Smooth muscle cell (in vitro differentiated cells): ENCODE measurements at regions not wholly inside any gene's neighbourhood (a gene's known extent, or its start where the extent isn't known, plus 50 kb on each side); places are given as distances from the start of the nearest gene placed in this dataset.

Experiments used
- DNase-seq: peaks from one replicate; lab custom pipeline; 2025; ENCODE audit not compliant: unreplicated experiment; lab: John Stamatoyannopoulos, UW
- H2AFZ ChIP-seq: fragments of 200-600 bp; sonication (generic); 2 replicates; pipeline ENCODE4 v1.6.0; 2016; ENCODE audit warnings: antibody characterized with exemption, low read depth, mild to moderate bottlenecking
- H3F3A ChIP-seq: fragments of 200-600 bp; sonication (generic); 2 replicates; pipeline ENCODE4 v1.6.0; 2017; ENCODE audit warnings: antibody characterized with exemption, low read depth
- H3K27ac ChIP-seq: fragments of 200-600 bp; sonication (generic); 2 replicates; pipeline ENCODE4 v1.5.1; 2016; ENCODE audit warnings: low read depth, mild to moderate bottlenecking
- H3K27me3 ChIP-seq: fragments of 200-600 bp; sonication (generic); 2 replicates; pipeline ENCODE4 v1.6.1; 2016; ENCODE audit warnings: low read depth, mild to moderate bottlenecking
- H3K36me3 ChIP-seq: fragments of 200-600 bp; sonication (generic); 2 replicates; pipeline ENCODE4 v1.5.1; 2016; ENCODE audit warnings: low read depth
- H3K4me1 ChIP-seq: fragments of 200-600 bp; sonication (generic); 2 replicates; pipeline ENCODE4 v1.5.1; 2016; ENCODE audit warnings: low read depth
- H3K4me2 ChIP-seq: fragments of 200-600 bp; sonication (generic); 2 replicates; pipeline ENCODE4 v1.6.0; 2016; ENCODE audit warnings: mild to moderate bottlenecking
- H3K4me3 ChIP-seq: fragments of 200-600 bp; sonication (generic); 2 replicates; pipeline ENCODE4 v1.5.1; 2016; ENCODE audit warnings: mild to moderate bottlenecking
- H3K79me2 ChIP-seq: fragments of 200-600 bp; sonication (generic); 2 replicates; pipeline ENCODE4 v1.6.0; 2016; ENCODE audit warnings: low read depth, mild to moderate bottlenecking
- H3K9ac ChIP-seq: fragments of 200-600 bp; sonication (generic); 2 replicates; pipeline ENCODE4 v1.6.0; 2016; ENCODE audit warnings: low read depth
- H3K9me3 ChIP-seq: fragments of 200-600 bp; sonication (generic); replicated peaks from 2 replicates; pipeline ENCODE4 v1.5.1; 2016; ENCODE audit warnings: low read depth
- H4K20me1 ChIP-seq: fragments of 200-600 bp; sonication (generic); 2 replicates; pipeline ENCODE4 v1.6.0; 2016; ENCODE audit warnings: low read depth
- WGBS: methylation state at CpG from one replicate; pipeline ENCODE4 v1.1.7; 2016; ENCODE audit warnings: low lambda C conversion rate; 5-methylcytosine and 5-hydroxymethylcytosine counted together
- TF ChIP-seq, protein P1 (sequence below): fragments of 200-600 bp; sonication (generic); IDR thresholded peaks from 2 replicates; pipeline ENCODE4 v1.5.1; 2017; ENCODE audit warnings: borderline replicate concordance, mild to moderate bottlenecking, antibody characterized with exemption; ENCODE audit not compliant: insufficient read depth, poor library complexity, severe bottlenecking

DNA sequence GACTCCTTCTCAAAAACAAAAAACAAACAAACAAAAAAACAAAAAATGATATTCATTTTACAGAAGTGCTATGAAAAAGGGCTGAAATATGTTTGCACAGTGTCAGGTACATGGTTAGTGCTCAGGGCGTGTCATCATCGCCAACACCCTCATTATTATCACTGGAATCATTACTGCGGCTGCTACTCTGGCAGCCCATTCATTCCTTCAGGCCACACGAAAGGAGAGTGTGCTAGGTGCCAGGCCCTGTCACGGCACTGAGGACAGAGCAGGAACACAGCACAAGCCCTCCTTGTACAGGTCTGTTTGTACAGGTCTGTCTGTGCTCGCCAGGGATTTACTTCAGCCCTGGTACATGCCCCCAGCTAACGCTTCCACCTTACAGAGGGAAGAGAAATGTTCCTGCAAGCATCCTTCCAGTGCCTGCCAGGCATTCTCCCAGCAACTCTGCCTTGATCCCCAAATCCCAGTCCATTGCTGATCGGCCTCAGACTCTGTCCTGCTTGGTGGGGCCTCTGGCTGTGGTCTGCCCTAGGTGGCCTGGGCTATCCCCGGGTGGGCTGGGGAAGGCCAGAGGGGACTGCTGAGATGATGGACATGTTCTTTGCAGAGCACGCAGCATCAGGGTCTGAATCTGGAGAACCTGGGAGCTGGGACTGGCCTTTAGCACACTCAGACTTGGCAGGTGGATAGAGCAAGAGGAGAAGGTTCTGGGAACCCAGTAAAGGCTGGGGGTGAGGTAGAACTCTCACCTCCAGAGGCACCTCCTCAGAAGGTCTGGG is 210.7 kb downstream of the URI1 start:
- 92% methylated on average over 10 of the region's 10 CpGs for WGBS
- Histone ChIP-seq H3K4me3 (no peak overlapping the region), H3F3A (no peaks in the 10 kb centered on the region), H3K4me2 (no peak overlapping the region), H3K36me3 (no peaks in the 10 kb centered on the region), H3K9ac (no peak overlapping the region), H3K27ac (no peak overlapping the region), H2AFZ (no peak overlapping the region), H3K4me1 (no peaks in the 10 kb centered on the region), H3K27me3 (peaks cover 21% of the 10 kb centered on the region), H4K20me1 (no peaks in the 10 kb centered on the region), H3K79me2 (no peaks in the 10 kb centered on the region), H3K9me3 (no peaks in the 10 kb centered on the region)
- DNase-seq: no peak
- TF ChIP-seq, protein P1, sequence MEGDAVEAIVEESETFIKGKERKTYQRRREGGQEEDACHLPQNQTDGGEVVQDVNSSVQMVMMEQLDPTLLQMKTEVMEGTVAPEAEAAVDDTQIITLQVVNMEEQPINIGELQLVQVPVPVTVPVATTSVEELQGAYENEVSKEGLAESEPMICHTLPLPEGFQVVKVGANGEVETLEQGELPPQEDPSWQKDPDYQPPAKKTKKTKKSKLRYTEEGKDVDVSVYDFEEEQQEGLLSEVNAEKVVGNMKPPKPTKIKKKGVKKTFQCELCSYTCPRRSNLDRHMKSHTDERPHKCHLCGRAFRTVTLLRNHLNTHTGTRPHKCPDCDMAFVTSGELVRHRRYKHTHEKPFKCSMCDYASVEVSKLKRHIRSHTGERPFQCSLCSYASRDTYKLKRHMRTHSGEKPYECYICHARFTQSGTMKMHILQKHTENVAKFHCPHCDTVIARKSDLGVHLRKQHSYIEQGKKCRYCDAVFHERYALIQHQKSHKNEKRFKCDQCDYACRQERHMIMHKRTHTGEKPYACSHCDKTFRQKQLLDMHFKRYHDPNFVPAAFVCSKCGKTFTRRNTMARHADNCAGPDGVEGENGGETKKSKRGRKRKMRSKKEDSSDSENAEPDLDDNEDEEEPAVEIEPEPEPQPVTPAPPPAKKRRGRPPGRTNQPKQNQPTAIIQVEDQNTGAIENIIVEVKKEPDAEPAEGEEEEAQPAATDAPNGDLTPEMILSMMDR: no peak

DNA sequence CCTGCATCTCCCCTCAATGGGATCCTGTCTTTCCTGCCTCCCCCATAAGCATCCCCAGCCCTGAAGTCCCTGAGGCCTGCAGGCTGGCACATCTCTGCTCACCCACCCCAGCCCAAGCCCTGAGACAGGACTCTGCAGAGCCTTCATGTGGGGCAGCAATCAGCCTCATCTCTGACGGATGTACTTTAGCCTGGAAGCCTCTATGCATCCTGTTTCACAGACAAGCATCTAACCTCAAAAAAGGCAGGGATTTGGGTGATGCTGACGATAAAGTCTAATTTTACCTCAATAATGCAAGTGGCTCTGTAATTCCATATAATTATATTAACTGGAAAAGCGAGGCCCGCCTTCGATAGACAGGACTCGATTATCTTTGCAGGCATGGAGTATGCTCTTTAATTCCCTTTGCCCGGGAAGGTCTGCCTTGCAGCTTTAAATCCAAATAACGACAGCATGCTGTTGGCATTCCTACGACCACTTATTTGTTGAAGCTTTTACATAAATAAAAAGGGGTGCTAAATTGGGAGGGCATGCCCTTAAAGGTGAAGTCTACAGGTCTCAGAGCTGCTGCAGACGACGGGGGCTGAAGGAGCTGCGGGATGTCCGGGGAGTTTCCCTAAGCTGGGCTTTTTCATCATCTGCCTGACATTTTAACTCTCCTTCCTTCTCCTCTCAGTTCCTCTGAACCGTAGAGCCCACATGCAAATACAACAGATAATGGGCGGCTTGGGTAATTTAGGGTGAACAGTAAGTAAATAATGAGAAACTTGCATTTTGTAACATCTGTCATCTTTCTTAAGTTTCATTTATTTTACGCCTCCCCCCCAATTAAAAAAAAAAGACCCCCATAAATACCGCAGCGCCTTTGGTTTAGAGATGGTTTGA is 211.5 kb downstream of the URI1 start:
- no peaks in the 10 kb centered on the region for H4K20me1 ChIP-seq
- no peak overlapping the region for H3K9ac ChIP-seq
- H3K27ac ChIP-seq: no peak overlapping the region
- DNase-seq: no peak
- peaks cover 21% of the 10 kb centered on the region for H3K27me3 ChIP-seq
- no peak overlapping the region for H2AFZ ChIP-seq
- H3F3A ChIP-seq: no peaks in the 10 kb centered on the region
- TF ChIP-seq, protein P1: no peak
- WGBS: 78% methylated on average over 18 of the region's 18 CpGs
- H3K9me3 ChIP-seq: no peaks in the 10 kb centered on the region
- no peaks in the 10 kb centered on the region for H3K79me2 ChIP-seq
- no peak overlapping the region for H3K4me2 ChIP-seq
- H3K36me3 ChIP-seq: no peaks in the 10 kb centered on the region
- no peak overlapping the region for H3K4me3 ChIP-seq
- no peaks in the 10 kb centered on the region for H3K4me1 ChIP-seq

DNA sequence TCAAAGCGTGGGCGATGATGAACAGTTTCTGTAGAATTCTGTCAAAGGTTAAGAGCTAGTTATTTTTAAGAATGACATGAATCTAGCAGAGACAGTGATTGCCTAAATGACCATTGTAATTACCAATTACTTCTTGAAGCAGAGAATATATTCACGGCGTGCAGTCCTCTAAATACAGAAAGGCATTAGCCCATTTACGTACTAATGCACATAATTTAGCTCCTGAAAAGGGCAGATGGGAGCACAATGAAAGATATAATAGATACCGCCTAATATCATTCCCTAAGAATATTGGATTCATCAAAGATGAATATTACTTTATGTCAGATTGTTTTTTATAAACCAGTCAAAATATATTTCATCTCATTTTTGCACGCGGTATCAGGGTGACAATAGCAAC is 212.4 kb downstream of the URI1 start:
- TF ChIP-seq, protein P1: no peak
- no peaks in the 10 kb centered on the region for H4K20me1 ChIP-seq
- no peaks in the 10 kb centered on the region for H3K36me3 ChIP-seq
- no peaks in the 10 kb centered on the region for H3K4me1 ChIP-seq
- H3K9me3 ChIP-seq: no peaks in the 10 kb centered on the region
- H3K4me3 ChIP-seq: no peak overlapping the region
- no peak overlapping the region for H3K27ac ChIP-seq
- H3K79me2 ChIP-seq: no peaks in the 10 kb centered on the region
- DNase-seq: no peak
- peaks cover 21% of the 10 kb centered on the region for H3K27me3 ChIP-seq
- 91% methylated on average over 8 of the region's 8 CpGs for WGBS
- no peak overlapping the region for H3K4me2 ChIP-seq
- no peaks in the 10 kb centered on the region for H3F3A ChIP-seq
- no peak overlapping the region for H2AFZ ChIP-seq
- H3K9ac ChIP-seq: no peak overlapping the region
